HG03565 (cell line): ENCODE measurements at regions not wholly inside any gene's neighbourhood (a gene's known extent, or its start where the extent isn't known, plus 50 kb on each side); places are given as distances from the start of the nearest gene placed in this dataset.
"Not testable (repeated sequence)": the region's sequence is repeated elsewhere in the genome, so short reads cannot be mapped to it uniquely, and the experiment has no call there.

ENCODE experiments used
- ATAC-seq: cut with Tn5 transposase; IDR thresholded peaks from one replicate; pipeline ENCODE4 v1.9.1; 2021; ENCODE audit warnings: mild to moderate bottlenecking, moderate library complexity; ENCODE audit not compliant: unreplicated experiment

DNA sequence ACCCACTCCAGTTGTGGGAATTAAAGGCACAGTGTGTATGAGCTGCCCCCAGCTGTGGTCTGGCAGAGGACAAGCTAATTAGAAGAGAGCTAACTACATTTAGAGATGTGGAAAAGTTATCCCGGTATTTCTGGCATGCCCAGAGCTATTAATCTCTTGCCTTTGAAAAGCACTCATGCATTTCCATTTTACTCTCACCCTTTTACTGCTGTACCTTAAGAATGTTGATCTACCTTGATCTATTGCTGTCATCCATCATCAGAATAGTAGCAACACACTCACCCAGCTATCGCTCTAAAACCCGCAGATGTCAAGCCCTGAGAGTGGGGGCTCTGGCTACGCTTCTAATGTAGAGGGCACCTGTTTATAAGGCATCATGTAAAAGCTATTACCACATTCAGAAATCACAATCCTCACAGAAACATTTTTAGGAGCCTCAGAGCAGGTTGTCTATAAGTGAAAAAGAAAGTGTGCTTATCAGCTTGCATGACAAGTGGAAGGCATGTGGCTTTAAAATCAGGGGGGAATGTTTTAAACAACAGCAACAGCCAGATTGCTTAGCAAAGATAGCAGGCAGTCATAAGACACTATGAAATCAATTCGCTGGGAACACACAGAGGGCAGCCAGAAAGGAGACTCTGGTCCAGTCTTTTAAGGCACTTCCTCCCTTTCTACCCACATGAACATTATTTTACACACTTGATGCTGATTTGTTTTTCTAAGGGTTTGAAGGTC lies 224.2 kb upstream of the IRS2 start:
- ATAC-seq, result no peak

DNA sequence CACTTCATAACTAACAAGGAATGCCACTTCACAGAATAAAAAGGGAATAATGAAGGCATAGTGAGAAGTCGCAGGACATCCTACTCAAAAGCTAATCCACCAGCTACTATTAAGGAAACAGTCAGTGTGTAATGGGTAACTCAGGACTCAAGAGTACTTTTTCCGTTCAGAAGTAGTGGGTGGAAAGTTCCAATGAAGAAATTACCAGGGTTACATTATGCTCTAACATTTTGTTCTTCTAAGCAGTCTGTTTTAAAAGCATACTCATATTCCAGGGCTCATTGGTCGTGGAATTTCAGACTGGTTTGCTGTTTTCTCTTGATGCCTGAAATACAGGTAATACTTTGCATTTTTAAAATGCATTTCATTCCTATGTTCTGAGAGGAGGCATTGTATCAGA lies 222.4 kb upstream of the IRS2 start:
- ATAC-seq, result no peak

DNA sequence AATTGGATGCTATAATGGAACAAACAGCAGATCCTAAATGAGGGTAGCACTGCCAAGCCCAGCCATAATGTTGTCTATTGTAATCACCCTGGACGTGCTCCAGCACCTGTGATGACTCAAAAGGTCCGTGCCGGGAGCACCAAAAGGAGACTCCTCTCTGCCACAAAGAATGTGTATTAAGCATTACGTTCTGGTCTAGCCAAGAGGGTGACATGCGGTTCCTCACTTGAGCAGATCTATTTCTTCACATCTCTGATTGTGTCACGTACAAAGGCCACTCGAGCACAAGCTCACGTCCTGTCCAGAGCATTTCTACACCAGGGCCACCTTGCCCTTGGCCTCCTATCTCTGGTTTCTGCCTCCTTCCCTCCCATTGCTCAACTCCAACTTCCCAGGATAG lies 219.9 kb upstream of the IRS2 start:
- no peak for ATAC-seq

DNA sequence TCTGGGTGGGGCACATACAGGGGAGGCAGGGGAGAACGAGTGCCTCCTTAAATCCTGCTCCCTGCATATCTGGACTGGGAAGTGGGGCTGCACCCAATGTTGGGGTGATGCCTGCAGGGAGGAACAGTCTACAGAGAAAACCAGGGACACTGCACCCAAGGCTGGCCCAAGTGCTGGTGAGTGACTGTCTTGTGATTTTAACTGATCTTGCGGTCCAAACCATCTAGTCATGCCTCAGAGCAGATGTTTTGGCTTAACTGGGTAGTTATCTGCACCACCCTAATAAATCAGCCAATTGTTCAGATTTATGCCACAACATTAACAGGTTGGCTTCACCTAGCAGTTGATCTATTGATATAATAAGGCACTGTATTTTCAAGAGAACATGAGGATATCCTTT lies 219.2 kb upstream of the IRS2 start:
- no peak for ATAC-seq

DNA sequence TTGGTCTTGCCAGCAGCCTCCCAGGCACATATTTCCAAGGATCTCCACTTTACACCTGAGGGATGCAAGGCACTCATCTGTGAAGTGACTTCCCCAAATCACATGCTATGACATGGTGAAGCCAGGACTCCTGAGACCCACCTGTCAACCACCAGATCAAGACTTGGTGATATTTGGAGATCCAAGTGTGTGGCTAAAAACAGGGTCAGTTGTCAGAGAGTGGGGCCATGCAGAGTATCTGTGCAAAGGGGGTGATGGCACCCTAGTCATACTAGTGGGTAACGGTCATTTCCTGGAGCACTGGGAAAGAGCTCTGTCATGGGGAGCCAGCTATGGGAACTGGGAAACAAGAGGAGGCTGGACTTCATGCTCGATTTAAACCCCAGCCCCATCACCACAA lies 218.4 kb upstream of the IRS2 start:
- no peak for ATAC-seq

DNA sequence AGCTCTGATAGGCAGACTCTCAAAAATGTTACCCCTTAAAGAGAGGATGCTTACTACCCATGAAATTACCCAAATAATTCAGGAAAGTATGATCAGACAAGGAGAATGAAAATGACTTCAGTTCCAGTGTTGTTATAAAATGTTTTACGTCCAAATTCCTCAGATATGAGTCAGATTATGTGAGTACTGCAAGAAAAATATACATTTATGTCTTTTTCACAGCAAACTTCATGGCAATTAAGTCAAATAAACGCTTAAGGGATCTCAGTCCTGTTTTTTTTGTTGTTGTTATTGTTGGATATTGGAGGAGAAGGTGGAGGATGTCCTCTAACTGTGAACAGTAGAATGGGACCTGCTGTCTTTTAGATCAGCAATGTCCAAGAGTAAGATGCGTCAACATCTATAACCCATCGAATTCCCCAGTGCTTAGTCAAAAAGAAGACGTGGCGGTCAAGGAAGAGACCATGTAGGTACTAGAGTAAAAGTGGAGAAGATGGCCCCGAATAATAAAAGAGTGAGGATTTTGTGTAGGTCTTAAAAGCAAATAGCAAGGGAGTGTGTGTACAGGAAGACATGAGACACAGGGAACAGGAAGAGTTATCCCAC lies 215.4 kb upstream of the IRS2 start:
- no peak for ATAC-seq

DNA sequence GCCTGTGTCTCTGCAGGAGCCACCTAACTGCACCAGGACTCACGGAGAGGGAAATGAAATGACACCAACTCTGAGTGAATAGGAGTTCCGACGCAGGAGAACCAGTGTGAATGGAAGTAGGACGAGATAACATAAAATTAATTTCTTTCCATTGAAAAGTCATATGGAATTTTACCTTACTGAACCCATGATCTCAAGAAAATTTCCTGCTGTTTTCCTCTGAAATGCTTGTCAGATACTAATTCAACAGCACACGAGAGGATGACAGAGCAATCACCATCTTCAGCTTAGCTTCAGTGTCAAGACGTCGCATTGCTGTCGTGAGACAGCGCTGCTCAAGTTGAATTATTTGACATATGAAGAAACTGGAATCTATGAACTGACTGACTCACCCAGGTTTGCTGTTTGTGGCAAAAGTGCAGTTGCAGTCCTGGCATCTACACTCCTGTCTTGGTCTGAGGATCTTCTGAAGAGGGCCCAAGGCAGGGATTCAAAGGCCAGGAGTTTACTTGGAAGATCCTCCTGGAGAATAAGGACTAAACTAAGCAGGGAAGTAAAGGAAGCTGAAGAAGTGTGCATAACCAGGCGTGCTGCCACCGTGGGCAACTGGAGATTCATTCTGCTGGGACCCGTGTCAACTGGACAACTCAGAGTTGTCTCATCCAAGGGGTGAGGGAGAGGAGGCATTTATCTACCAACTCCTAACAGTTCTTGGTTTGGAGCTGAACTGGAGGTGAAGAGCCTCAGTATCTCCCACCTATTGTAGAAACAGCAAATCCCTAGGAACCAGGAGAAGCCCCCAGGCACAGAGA lies 214.4 kb upstream of the IRS2 start:
- no peak for ATAC-seq

DNA sequence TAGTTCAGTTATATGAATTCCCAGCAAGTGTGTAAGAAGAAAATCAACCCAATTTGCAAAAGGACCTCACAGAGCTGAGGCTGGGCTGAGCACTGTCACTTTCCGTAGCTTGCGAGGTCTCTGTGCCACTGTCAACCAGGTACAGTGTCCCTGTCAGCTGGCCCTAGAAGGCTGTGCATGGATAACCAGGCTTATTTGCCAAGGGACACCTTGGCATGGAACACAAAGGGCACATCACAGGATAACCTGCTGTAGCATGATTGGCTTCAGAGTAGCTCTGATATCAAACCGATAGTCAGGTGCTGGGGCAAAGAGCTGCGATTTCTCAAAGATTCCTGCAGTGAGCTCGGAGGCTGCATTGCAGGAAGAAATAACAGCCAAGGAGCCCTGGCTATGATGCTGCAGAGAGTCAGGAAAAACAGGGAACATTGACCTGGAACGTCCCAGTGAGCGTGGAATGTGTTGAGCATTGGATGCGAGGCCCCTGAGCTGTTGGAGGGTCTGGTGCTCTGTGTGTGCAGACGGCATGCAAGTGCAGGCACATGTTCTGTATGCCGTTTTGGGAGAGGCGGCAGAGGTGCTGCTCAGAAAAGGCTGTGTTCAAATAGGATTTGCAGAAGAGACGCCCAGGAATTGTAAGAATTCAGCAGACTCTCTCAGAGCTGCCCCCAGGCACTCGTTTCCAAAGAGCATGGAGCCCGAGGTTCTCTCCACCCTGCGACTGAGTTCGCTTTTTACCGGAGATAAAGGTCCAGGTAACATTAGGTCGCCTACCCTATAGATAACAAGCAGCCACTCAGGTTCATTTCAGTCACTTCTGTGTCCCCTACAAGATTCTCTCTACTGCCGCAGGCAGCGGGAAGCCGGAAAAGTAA lies 213.5 kb upstream of the IRS2 start:
- ATAC-seq, result no peak

DNA sequence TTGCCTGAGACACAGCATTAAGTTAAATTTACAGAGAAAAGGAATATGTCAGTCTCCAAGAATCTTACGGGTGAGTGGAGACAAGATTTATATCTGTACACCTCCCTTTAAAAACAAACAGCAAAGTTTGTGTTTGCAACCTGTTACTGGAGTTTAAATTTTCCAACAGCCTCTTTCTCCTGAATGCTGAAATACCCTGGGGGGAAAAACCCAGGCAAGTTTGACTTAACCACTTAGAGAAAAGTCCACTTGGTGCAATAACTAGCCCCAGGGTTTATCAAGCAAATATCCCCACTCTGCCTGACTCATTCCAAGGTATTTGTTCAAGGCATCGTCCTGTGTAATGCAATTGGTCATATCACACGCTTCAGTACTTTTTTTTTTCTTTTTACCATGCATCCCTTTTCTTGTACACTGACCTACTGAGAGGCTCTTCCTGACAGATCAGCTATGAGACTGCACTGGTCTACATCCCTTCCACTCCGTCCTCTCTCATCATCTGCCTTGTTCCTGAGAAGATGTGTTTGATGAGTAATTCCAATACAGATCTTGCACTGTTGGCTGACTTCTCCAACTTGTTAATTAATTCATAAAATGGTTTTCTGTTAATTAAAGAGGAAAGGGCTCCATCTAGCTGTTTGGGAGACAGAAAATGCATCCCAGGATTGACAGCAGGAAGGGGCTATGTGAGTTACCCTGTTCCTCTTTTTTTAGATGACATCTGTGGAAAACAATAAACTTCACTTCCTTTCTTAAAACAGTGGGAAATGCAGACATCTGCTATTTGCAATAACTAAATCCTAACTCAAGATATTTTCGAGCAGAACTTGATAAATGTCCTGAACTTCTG lies 212.5 kb upstream of the IRS2 start:
- no peak for ATAC-seq

DNA sequence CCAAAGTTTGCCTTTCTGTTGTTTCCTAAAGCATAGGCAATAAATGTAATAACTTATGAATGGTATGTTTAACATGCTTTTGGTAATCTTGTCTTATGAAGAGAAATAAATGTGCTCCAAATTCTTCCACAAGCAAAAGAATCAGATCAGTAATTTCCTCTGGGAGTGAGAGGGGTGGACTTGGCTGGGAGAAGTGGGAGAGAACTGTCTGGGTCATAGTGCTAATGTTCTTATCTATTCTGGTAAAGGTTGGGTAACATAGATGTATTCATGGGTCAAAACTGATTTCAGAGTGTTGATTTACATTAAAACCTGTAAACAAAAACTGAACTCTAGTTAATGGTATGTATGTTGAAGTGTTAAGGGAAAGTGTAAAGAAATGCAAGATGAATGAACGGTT lies 211.7 kb upstream of the IRS2 start:
- no peak for ATAC-seq

DNA sequence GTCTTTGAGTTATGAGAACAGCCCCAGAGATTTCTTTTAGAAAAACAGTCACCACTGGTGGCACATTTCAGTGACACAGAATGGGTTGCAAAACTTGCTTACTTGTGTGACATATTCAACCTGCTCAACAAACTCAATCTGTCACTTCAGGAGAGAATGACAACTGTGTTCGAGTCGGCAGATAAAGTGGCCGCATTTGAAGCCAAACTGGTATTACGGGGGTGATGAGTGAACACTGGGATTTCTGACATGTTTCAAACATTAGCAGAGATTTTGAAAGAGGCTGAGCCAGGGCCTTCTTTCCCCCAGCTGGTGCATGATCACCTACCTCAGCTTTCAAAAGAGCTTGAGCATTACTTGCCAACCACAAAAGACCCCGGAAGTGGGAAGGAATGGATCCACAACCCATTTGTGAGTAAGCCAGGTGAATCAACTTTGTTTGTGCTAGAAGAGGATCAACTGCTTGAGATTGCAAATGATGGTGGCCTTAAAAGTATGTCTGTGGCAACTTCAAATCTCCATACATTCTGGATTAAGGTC lies 210.7 kb upstream of the IRS2 start:
- not testable (repeated sequence) for ATAC-seq

DNA sequence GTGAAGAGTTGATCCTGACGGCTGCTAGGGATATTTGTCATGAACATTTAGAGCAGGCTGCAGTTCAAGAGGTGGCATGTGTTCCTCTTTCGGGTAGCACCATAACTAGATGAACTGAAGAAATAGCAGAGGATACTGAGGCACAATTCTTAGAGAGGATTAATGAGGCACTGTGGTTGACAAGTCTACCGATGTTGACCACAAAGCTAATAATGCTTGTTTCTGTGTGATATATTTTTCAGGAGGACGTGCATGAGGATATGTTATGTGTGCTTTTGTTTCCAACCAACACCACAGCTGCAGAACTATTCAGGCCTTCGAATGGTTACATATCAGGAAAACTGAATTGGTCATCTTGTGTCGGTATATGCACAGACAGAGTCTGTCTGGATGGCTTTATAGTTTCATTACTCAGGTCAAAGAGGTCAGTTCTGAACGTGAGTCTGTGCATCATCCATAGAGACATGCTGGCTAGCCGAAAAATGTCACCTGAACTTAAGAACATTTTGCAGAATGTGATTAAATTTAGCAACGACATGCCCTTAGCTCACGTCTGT lies 210.1 kb upstream of the IRS2 start:
- ATAC-seq, result no peak

DNA sequence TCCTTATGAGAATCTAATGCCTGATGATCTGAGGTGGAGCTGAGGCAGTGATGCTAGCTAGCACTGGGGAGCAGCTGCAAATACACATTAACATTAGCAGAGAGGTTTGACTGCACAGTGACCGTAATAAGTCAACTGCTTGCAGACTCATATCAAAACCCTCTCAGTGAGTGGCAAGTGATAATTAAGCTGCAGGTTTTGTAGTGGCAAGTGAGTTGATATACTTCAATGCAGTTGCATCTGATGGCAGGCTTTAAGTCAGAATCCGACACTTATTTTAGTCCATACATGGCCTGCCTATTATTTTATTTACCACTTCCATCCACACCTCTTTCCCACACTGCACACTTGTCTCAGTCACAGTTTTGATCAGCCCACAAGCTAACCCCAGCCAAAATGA lies 209.2 kb upstream of the IRS2 start:
- no peak for ATAC-seq

DNA sequence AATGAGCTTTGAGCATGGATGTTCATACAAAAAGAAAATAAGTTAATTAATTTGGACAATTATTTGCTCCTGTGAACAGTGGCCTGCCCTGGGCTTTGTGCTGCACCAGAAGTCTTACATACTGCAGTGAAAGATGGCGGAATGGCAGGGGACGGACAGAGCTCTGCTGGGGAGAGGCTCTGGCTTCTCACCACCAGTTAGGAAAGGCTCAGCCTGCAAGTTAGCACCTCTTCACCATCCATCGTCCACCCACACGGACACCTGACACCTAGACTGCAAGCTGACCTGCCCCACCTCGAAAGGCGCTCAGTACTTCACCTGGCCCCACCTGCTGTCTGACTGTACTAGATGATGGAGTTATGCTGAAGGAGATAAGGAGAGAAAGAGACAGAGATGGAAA lies 203.9 kb upstream of the IRS2 start:
- no peak for ATAC-seq

DNA sequence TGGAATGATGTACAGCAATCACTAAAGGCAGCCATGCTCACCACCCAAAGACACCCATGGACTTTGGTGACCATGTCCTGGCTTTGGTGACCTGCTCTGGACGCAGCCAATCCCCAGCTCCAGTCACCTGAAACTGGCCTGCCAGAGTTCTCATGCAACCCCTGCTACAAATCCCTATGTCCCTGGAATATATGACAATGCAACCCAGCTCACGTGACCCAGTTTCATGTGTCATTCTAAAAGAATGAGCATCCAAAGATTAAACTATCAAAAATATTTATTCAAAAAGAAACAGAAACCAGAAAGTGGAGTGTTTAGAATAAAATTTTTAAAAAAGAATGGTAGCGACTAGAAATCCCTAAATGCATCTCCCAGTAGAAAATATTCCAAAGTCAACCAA lies 203.3 kb upstream of the IRS2 start:
- ATAC-seq, result no peak

DNA sequence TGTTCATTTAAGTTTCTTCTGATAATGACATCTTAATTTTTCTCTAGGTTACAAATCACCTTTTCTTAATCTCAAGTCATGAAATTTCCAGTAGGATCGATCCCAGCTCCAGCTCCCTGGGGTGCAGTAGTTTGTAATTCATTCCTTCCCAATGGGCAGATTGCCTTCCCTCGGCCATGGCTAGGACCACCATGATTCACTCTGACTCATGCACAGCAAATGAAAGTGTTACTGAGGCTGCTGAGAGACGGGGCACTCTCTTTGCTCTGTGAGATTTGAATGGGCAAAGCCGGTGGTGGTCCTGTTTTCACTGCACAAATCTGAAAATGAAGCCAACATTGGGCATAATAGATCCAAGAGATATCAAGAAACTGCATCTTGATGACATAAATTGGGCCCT lies 202.8 kb upstream of the IRS2 start:
- no peak for ATAC-seq

DNA sequence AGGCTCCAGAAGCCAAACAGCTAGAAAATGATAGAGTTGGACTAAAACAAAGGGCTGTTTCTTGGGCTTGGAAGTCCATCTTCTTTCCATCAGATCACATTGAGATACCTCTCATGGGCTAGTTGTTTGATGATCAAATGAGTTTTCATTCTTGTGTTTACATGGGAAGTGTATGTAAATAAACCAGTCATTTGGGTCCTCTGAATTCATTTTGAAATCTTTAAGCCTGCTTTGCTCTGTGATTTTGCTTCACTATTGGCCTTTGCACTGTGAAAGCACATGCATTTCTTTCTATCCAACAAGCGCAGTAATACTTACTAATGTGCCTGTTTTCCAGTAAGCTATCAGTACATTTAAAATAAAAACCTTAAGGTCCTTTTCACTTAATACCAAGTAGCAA lies 200.5 kb upstream of the IRS2 start:
- ATAC-seq, result no peak

DNA sequence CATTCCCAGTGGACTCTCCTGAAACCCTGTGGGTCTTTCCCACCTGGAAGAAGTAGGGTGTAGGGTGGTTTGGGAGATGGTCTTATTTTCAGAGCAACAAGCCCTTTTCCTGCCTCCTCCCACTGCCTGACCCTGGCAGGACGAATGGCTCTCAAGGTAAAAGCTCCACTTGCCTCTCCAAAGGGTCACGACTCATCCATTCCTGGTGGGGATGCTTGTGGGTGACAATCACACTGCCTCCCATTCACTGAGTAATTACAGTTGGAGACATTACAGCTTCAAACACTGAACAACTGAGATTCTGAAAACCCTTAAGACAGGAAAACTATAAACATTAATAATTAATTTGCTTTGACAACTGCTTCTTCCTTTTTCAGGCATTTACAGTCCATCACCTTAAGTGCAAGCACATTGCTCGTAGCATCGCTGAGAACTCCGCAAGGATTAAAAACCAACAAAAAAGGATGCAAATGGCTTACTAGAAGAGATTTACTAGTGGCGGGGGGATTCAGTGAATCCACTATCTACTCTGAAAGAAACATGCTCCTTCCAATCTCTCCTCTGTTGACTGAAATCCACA lies 199.6 kb upstream of the IRS2 start:
- ATAC-seq, result no peak

DNA sequence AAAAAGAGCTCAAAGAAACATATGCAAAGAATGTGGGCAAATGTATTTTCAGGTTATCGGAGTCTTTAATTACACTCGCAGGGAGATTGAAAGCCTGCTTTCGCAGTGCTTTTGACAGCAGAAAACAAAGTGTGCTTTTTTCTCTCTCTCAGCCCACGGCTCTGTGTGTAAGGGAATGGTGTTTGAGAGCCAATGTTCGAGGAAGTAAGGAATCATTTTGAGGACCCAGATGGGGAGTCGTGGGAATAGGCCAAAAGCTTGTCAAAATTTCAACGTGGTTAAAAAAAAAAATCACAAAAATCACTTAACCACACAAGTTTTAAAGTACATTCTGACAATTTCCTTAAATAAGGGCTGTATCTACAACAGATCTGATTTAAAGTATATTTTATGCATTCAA lies 197.1 kb upstream of the IRS2 start:
- no peak for ATAC-seq
